Memory B cell (primary cell): ENCODE measurements at regions not wholly inside any gene's neighbourhood (a gene's known extent, or its start where the extent isn't known, plus 50 kb on each side); places are given as distances from the start of the nearest gene placed in this dataset.

Experiments
- ATAC-seq: fragments of 150-1000 bp; cut with Tn5 transposase; 2 replicates; pipeline ENCODE4 v1.10.0; 2021; ENCODE audit warnings: low read depth, mild to moderate bottlenecking, moderate library complexity
- DNase-seq, 2 donors: peaks; one replicate each; pipeline ENCODE4 v3.0.0; 2022; ENCODE audit warnings: low spot score in 2 of 2
- H3K27ac Mint-ChIP-seq: one replicate; pipeline ENCODE4 v1.8.0; 2022; ENCODE audit warnings: mild to moderate bottlenecking, moderate library complexity, mixed read lengths
- H3K27me3 Mint-ChIP-seq: one replicate; pipeline ENCODE4 v1.8.0; 2022; ENCODE audit warnings: mixed read lengths
- H3K36me3 Mint-ChIP-seq: one replicate; pipeline ENCODE4 v1.8.0; 2022; ENCODE audit warnings: mild to moderate bottlenecking, mixed read lengths
- H3K4me1 Mint-ChIP-seq: one replicate; pipeline ENCODE4 v1.8.0; 2022; ENCODE audit warnings: mixed read lengths
- H3K4me3 Mint-ChIP-seq: one replicate; pipeline ENCODE4 v1.8.0; 2022; ENCODE audit warnings: mild to moderate bottlenecking, moderate library complexity, mixed read lengths
- H3K9me3 Mint-ChIP-seq: one replicate; pipeline ENCODE4 v1.8.0; 2022; ENCODE audit warnings: mixed read lengths

- ATAC-seq (no peak), DNase-seq (no peak)
- Mint-ChIP-seq H3K4me1 (no peaks in the 10 kb centered on the region), H3K4me3 (no peak overlapping the region), H3K9me3 (peaks cover 2% of the 10 kb centered on the region), H3K36me3 (no peaks in the 10 kb centered on the region), H3K27me3 (peaks cover 9% of the 10 kb centered on the region), H3K27ac (no peak overlapping the region)
Observed at GRCh38 chr10:131650169-131650705, 250.6 kb upstream of the PPP2R2D start.

GRCh38 chr10:131650771-131651673 lies 249.8 kb upstream of the PPP2R2D start:
- H3K9me3 Mint-ChIP-seq: peaks cover 2% of the 10 kb centered on the region

GRCh38 chr10:131651674-131652437 lies 249.0 kb upstream of the PPP2R2D start:
- no peak overlapping the region for H3K4me3 Mint-ChIP-seq
- H3K4me1 Mint-ChIP-seq: no peaks in the 10 kb centered on the region
- ATAC-seq: no peak
- H3K36me3 Mint-ChIP-seq: no peaks in the 10 kb centered on the region
- no peak overlapping the region for H3K27ac Mint-ChIP-seq
- H3K27me3 Mint-ChIP-seq: peaks cover 9% of the 10 kb centered on the region
- no peak for DNase-seq
- H3K9me3 Mint-ChIP-seq: peaks cover 2% of the 10 kb centered on the region

More at GRCh38 chr10:131650771-131651673, 249.8 kb upstream of the PPP2R2D start:
- H3K36me3 Mint-ChIP-seq: no peaks in the 10 kb centered on the region
- no peak for DNase-seq
- H3K27me3 Mint-ChIP-seq: peaks cover 9% of the 10 kb centered on the region
- H3K27ac Mint-ChIP-seq: no peak overlapping the region
- no peak for ATAC-seq
- H3K4me1 Mint-ChIP-seq: no peaks in the 10 kb centered on the region
- no peak overlapping the region for H3K4me3 Mint-ChIP-seq

GRCh38 chr10:131652438-131653139 lies 248.2 kb upstream of the PPP2R2D start:
- no peaks in the 10 kb centered on the region for H3K4me1 Mint-ChIP-seq
- peaks cover 9% of the 10 kb centered on the region for H3K27me3 Mint-ChIP-seq
- H3K4me3 Mint-ChIP-seq: no peak overlapping the region
- no peak for ATAC-seq
- no peak overlapping the region for H3K27ac Mint-ChIP-seq
- DNase-seq: no peak
- no peaks in the 10 kb centered on the region for H3K36me3 Mint-ChIP-seq
- H3K9me3 Mint-ChIP-seq: peaks cover 2% of the 10 kb centered on the region

GRCh38 chr10:131653140-131653539 lies 247.7 kb upstream of the PPP2R2D start:
- Mint-ChIP-seq H3K9me3 (peaks cover 2% of the 10 kb centered on the region), H3K27me3 (peaks cover 9% of the 10 kb centered on the region), H3K36me3 (no peaks in the 10 kb centered on the region), H3K4me1 (no peaks in the 10 kb centered on the region), H3K4me3 (no peak overlapping the region), H3K27ac (no peak overlapping the region)
- DNase-seq (no peak), ATAC-seq (no peak)

GRCh38 chr10:131653554-131654470 lies 247.0 kb upstream of the PPP2R2D start:
- Mint-ChIP-seq H3K4me3 (no peak overlapping the region), H3K27ac (no peak overlapping the region), H3K4me1 (no peaks in the 10 kb centered on the region), H3K27me3 (peaks cover 9% of the 10 kb centered on the region), H3K36me3 (no peaks in the 10 kb centered on the region), H3K9me3 (peaks cover 2% of the 10 kb centered on the region)
- DNase-seq: no peak
- no peak for ATAC-seq

GRCh38 chr10:131654471-131655087 lies 246.2 kb upstream of the PPP2R2D start:
- peaks cover 9% of the 10 kb centered on the region for H3K27me3 Mint-ChIP-seq
- ATAC-seq (no peak), DNase-seq (no peak)
- H3K36me3 Mint-ChIP-seq: no peaks in the 10 kb centered on the region
- no peak overlapping the region for H3K27ac Mint-ChIP-seq
- H3K4me3 Mint-ChIP-seq: no peak overlapping the region
- peaks cover 2% of the 10 kb centered on the region for H3K9me3 Mint-ChIP-seq
- no peaks in the 10 kb centered on the region for H3K4me1 Mint-ChIP-seq

- ATAC-seq (no peak), DNase-seq (no peak)
- H3K4me3 Mint-ChIP-seq: no peak overlapping the region
- H3K9me3 Mint-ChIP-seq: peaks cover 2% of the 10 kb centered on the region
- no peaks in the 10 kb centered on the region for H3K36me3 Mint-ChIP-seq
- peaks cover 9% of the 10 kb centered on the region for H3K27me3 Mint-ChIP-seq
- no peaks in the 10 kb centered on the region for H3K4me1 Mint-ChIP-seq
- no peak overlapping the region for H3K27ac Mint-ChIP-seq
Observed at GRCh38 chr10:131655101-131655849, 245.5 kb upstream of the PPP2R2D start.

- no peaks in the 10 kb centered on the region for H3K36me3 Mint-ChIP-seq
- DNase-seq: no peak
- no peak for ATAC-seq
- no peak overlapping the region for H3K4me3 Mint-ChIP-seq
- H3K4me1 Mint-ChIP-seq: no peaks in the 10 kb centered on the region
- peaks cover 7% of the 10 kb centered on the region for H3K9me3 Mint-ChIP-seq
- H3K27ac Mint-ChIP-seq: no peak overlapping the region
- peaks cover 9% of the 10 kb centered on the region for H3K27me3 Mint-ChIP-seq
Observed at GRCh38 chr10:131656009-131656408, 244.8 kb upstream of the PPP2R2D start.

- no peak overlapping the region for H3K27ac Mint-ChIP-seq
- H3K9me3 Mint-ChIP-seq: peaks cover 7% of the 10 kb centered on the region
- H3K36me3 Mint-ChIP-seq: no peaks in the 10 kb centered on the region
- peaks cover 8% of the 10 kb centered on the region for H3K27me3 Mint-ChIP-seq
- ATAC-seq (no peak), DNase-seq (no peak)
- H3K4me3 Mint-ChIP-seq: no peak overlapping the region
- no peaks in the 10 kb centered on the region for H3K4me1 Mint-ChIP-seq
Observed at GRCh38 chr10:131656431-131656841, 244.4 kb upstream of the PPP2R2D start.

- peaks cover 7% of the 10 kb centered on the region for H3K9me3 Mint-ChIP-seq
- no peak overlapping the region for H3K27ac Mint-ChIP-seq
- H3K4me3 Mint-ChIP-seq: no peak overlapping the region
- H3K36me3 Mint-ChIP-seq: no peaks in the 10 kb centered on the region
- no peak for DNase-seq
- no peaks in the 10 kb centered on the region for H3K4me1 Mint-ChIP-seq
- H3K27me3 Mint-ChIP-seq: peaks cover 6% of the 10 kb centered on the region
- ATAC-seq: no peak
Observed at GRCh38 chr10:131657318-131657984, 243.4 kb upstream of the PPP2R2D start.

GRCh38 chr10:131657985-131658330 lies 242.8 kb upstream of the PPP2R2D start:
- H3K27ac Mint-ChIP-seq: no peak overlapping the region
- H3K9me3 Mint-ChIP-seq: peaks cover 7% of the 10 kb centered on the region
- no peak for DNase-seq
- no peak for ATAC-seq
- peaks cover 6% of the 10 kb centered on the region for H3K27me3 Mint-ChIP-seq
- H3K4me3 Mint-ChIP-seq: no peak overlapping the region
- H3K36me3 Mint-ChIP-seq: no peaks in the 10 kb centered on the region
- H3K4me1 Mint-ChIP-seq: no peaks in the 10 kb centered on the region
